CD4-positive, CD25-positive, alpha-beta regulatory T cell (primary cell): ENCODE measurements at regions not wholly inside any gene's neighbourhood (a gene's known extent, or its start where the extent isn't known, plus 50 kb on each side); places are given as distances from the start of the nearest gene placed in this dataset.

Source experiments
- ATAC-seq, 2 donors: fragments of 150-1000 bp; cut with Tn5 transposase; one replicate each; pipeline ENCODE4 v1.10.0; 2021; ENCODE audit warnings: low read depth in 2 of 2, moderate number of reproducible peaks in 2 of 2, moderate library complexity in 1 of 2
- DNase-seq, 3 donors: peaks; one replicate each; pipeline versions ENCODE4 v3.0.0 to v3.0.0-alpha.2; 2012 to 2022; ENCODE audit warnings: mixed read lengths in 1 of 3
- H3K27ac ChIP-seq: one replicate; pipeline ENCODE4 v1.7.0; 2013; ENCODE audit warnings: mild to moderate bottlenecking, low read length; ENCODE audit not compliant: insufficient read depth, poor library complexity, severe bottlenecking
- H3K27me3 ChIP-seq: one replicate; pipeline ENCODE4 v1.7.0; 2013; ENCODE audit warnings: low read length; ENCODE audit not compliant: control insufficient read depth, insufficient read depth
- H3K36me3 ChIP-seq: one replicate; pipeline ENCODE4 v1.7.0; 2013; ENCODE audit warnings: mild to moderate bottlenecking, low read length, moderate library complexity; ENCODE audit not compliant: control insufficient read depth, insufficient read depth
- H3K4me1 ChIP-seq: 2 replicates; pipeline ENCODE4 v1.7.0; 2013; ENCODE audit warnings: mild to moderate bottlenecking, low read length; ENCODE audit not compliant: insufficient read depth, control insufficient read depth, poor library complexity, severe bottlenecking
- H3K4me3 ChIP-seq: one replicate; pipeline ENCODE4 v1.7.0; 2013; ENCODE audit warnings: low read depth, mild to moderate bottlenecking, low read length, moderate library complexity
- H3K9me3 ChIP-seq, 2 experiments: 1 replicate in 1 of 2; 2 replicates in 1 of 2; pipeline ENCODE4 v1.7.0; 2013; ENCODE audit warnings: low read length in 2 of 2, mild to moderate bottlenecking in 1 of 2, moderate library complexity in 1 of 2; ENCODE audit not compliant: control insufficient read depth in 2 of 2
- H3K27ac Mint-ChIP-seq, 3 donors: one replicate each; pipeline ENCODE4 v1.8.0; 2020 to 2022; ENCODE audit warnings: mild to moderate bottlenecking in 3 of 3, mixed read lengths in 3 of 3, moderate library complexity in 2 of 3
- H3K27me3 Mint-ChIP-seq: one replicate; pipeline ENCODE4 v1.8.0; 2022; ENCODE audit warnings: mild to moderate bottlenecking, mixed read lengths
- H3K36me3 Mint-ChIP-seq: one replicate; pipeline ENCODE4 v1.8.0; 2020; ENCODE audit warnings: mixed read lengths
- H3K4me1 Mint-ChIP-seq, 4 donors: one replicate each; pipeline ENCODE4 v1.8.0; 2020 to 2022; ENCODE audit warnings: mixed read lengths in 4 of 4, mild to moderate bottlenecking in 1 of 4
- H3K4me3 Mint-ChIP-seq, 4 donors: one replicate each; pipeline ENCODE4 v1.8.0; 2020 to 2022; ENCODE audit warnings: mild to moderate bottlenecking in 4 of 4, mixed read lengths in 4 of 4, moderate library complexity in 3 of 4
- H3K9me3 Mint-ChIP-seq, 7 donors: one replicate each; pipeline ENCODE4 v1.8.0; 2020 to 2022; ENCODE audit warnings: mixed read lengths in 7 of 7, mild to moderate bottlenecking in 3 of 7, moderate library complexity in 2 of 7

- H3K9me3 Mint-ChIP-seq, result peaks cover 0 to 5% (median 0%) of the 10 kb centered on the region in 7 donors
- no peak overlapping the region for H3K4me3 Mint-ChIP-seq
- Histone ChIP-seq H3K27ac (no peak overlapping the region), H3K4me1 (no peaks in the 10 kb centered on the region), H3K4me3 (no peak overlapping the region), H3K36me3 (no peaks in the 10 kb centered on the region), H3K27me3 (no peaks in the 10 kb centered on the region), H3K9me3 (no peaks in the 10 kb centered on the region)
- H3K27ac Mint-ChIP-seq, result no peak overlapping the region
- DNase-seq (no peak), ATAC-seq (no peak)
- H3K36me3 Mint-ChIP-seq, result no peaks in the 10 kb centered on the region
- H3K27me3 Mint-ChIP-seq, result no peaks in the 10 kb centered on the region
- H3K4me1 Mint-ChIP-seq, result no peaks in the 10 kb centered on the region
These were observed 254.4 kb downstream of the NDUFS4 start for GRCh38 chr5:53814819-53815218.

GRCh38 chr5:53815471-53815870, 255.0 kb downstream of the NDUFS4 start:
- no peak for ATAC-seq
- Histone ChIP-seq H3K27me3 (no peaks in the 10 kb centered on the region), H3K4me1 (no peaks in the 10 kb centered on the region), H3K27ac (no peak overlapping the region), H3K9me3 (no peaks in the 10 kb centered on the region), H3K4me3 (no peak overlapping the region), H3K36me3 (no peaks in the 10 kb centered on the region)
- H3K9me3 Mint-ChIP-seq, result peaks cover 0 to 5% (median 0%) of the 10 kb centered on the region in 7 donors
- no peak overlapping the region for H3K4me3 Mint-ChIP-seq
- no peak overlapping the region for H3K27ac Mint-ChIP-seq
- DNase-seq, result no peak
- no peaks in the 10 kb centered on the region for H3K27me3 Mint-ChIP-seq
- H3K4me1 Mint-ChIP-seq, result no peaks in the 10 kb centered on the region
- no peaks in the 10 kb centered on the region for H3K36me3 Mint-ChIP-seq

DNA sequence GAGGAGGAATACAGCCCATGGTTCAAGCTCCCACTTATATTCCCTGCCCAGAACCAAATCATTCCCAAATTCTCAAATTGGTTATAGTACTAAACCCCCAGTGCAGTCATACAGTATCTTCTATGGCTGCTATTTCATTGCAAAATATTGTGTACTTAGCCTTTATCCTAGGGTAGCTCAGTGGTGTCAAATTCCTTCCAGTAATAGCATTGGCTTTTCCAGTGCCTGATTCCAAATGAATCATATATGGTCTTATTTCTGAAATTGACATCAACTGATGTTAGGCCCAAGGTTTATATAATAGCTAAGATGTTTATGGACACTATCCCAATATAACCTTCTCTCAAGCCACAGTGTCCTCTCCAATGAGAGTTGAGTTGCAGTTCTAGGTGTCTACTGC, 256.7 kb downstream of the NDUFS4 start:
- Histone ChIP-seq H3K27ac (no peak overlapping the region), H3K4me1 (no peaks in the 10 kb centered on the region), H3K4me3 (no peak overlapping the region), H3K36me3 (no peaks in the 10 kb centered on the region), H3K27me3 (no peaks in the 10 kb centered on the region), H3K9me3 (no peaks in the 10 kb centered on the region)
- no peaks in the 10 kb centered on the region for H3K4me1 Mint-ChIP-seq
- peaks cover 0 to 5% (median 0%) of the 10 kb centered on the region in 7 donors for H3K9me3 Mint-ChIP-seq
- H3K36me3 Mint-ChIP-seq, result no peaks in the 10 kb centered on the region
- H3K27me3 Mint-ChIP-seq, result no peaks in the 10 kb centered on the region
- no peak overlapping the region for H3K4me3 Mint-ChIP-seq
- DNase-seq, result no peak
- no peak overlapping the region for H3K27ac Mint-ChIP-seq
- ATAC-seq, result no peak

DNA sequence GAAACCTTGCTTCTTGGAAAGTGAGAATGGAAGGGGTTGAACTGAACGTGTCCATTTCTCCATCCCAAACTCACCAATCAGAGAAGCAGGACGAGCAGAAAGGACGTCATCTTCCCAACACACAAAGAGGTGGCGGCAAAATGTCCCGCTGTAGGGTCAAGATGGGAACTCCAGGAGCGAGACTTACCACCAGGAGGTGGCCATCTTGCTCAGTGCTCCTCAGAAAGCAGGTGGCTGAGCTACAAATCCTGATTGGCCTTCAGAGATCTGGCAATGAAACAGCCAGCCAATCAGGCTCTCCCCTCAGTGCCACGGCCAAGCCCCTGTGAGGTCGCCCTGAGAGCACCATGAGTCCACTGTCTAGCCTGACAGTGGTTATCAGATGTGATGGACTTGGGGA, 259.0 kb downstream of the NDUFS4 start:
- ATAC-seq, result no peak
- DNase-seq, result no peak
- H3K36me3 ChIP-seq, result no peaks in the 10 kb centered on the region
- no peak overlapping the region for H3K4me3 ChIP-seq
- Mint-ChIP-seq H3K4me3 (no peak overlapping the region), H3K4me1 (no peaks in the 10 kb centered on the region), H3K9me3 (peaks cover 0 to 3% (median 0%) of the 10 kb centered on the region in 7 donors), H3K27me3 (no peaks in the 10 kb centered on the region), H3K36me3 (no peaks in the 10 kb centered on the region), H3K27ac (no peak overlapping the region)
- no peaks in the 10 kb centered on the region for H3K27me3 ChIP-seq
- H3K4me1 ChIP-seq, result no peaks in the 10 kb centered on the region
- no peaks in the 10 kb centered on the region for H3K9me3 ChIP-seq
- H3K27ac ChIP-seq, result no peak overlapping the region

DNA sequence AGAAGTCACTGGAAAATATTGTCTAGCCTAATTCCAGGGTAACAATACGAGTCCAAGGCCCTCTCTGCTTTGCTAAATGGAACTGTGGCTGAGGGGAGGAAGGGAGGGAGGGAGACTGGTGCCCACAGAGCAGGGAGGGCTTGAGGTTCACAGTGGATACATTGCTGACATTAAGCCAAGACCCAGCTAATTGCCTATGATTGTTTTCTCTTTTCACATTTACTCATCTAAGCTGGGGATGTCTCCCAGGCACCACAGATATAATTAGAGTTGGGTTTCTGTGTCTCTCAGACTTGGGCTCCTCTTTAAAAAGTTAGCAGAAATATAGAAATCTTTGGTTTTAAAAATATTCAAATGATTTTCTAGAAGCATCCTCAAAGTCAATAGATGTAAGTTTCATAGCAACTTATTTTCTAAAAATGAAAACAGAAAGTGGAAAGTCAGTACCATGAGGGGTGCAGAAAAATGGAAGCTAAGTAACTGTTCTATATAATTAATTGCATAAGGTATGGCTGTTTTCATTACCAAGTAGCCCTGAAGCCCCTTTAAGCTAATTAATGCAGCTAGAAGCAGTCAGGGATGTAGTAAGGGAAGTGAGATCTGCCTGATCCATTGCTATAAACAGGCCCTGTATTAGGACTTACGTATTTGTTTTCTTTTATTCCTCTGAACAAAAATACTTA, 259.8 kb downstream of the NDUFS4 start:
- H3K27me3 Mint-ChIP-seq, result no peaks in the 10 kb centered on the region
- H3K27ac ChIP-seq, result no peak overlapping the region
- no peaks in the 10 kb centered on the region for H3K4me1 ChIP-seq
- no peaks in the 10 kb centered on the region for H3K36me3 ChIP-seq
- H3K36me3 Mint-ChIP-seq, result no peaks in the 10 kb centered on the region
- ATAC-seq (no peak), DNase-seq (no peak)
- no peaks in the 10 kb centered on the region for H3K9me3 ChIP-seq
- H3K4me1 Mint-ChIP-seq, result no peaks in the 10 kb centered on the region
- H3K9me3 Mint-ChIP-seq, result peaks cover 0 to 3% (median 0%) of the 10 kb centered on the region in 7 donors
- H3K27ac Mint-ChIP-seq, result no peak overlapping the region
- H3K27me3 ChIP-seq, result no peaks in the 10 kb centered on the region
- H3K4me3 ChIP-seq, result no peak overlapping the region
- H3K4me3 Mint-ChIP-seq, result no peak overlapping the region

- Mint-ChIP-seq H3K4me1 (no peaks in the 10 kb centered on the region), H3K4me3 (no peak overlapping the region), H3K9me3 (peaks cover 0 to 3% (median 0%) of the 10 kb centered on the region in 7 donors), H3K27ac (no peak overlapping the region), H3K36me3 (no peaks in the 10 kb centered on the region), H3K27me3 (no peaks in the 10 kb centered on the region)
- DNase-seq (no peak), ATAC-seq (no peak)
- Histone ChIP-seq H3K27ac (no peak overlapping the region), H3K27me3 (no peaks in the 10 kb centered on the region), H3K4me1 (no peaks in the 10 kb centered on the region), H3K36me3 (no peaks in the 10 kb centered on the region), H3K4me3 (no peak overlapping the region), H3K9me3 (no peaks in the 10 kb centered on the region)
These were observed 260.3 kb downstream of the NDUFS4 start for GRCh38 chr5:53820802-53821171.

DNA sequence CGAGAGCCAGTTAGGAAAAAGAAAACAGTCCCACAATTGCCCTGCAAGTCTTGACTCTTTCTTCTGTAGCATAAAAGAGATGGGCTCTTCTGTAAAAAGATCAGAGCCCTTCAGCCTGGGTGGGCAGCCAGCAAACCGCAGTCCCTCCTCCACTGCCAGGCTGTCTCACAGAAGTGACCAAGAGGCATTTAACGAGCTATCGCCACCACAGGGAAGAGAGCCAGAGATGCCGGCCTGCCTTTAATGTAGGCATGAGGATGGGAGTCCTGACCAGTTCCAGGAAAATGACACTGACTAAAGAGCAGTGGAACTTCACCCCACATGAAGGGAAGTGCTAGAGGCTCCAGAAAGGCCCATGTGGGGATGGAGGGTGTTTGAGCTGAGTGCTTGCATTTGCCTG, 264.6 kb downstream of the NDUFS4 start:
- peaks cover 0 to 5% (median 0%) of the 10 kb centered on the region in 7 donors for H3K9me3 Mint-ChIP-seq
- H3K4me1 Mint-ChIP-seq, result no peaks in the 10 kb centered on the region
- Histone ChIP-seq H3K27ac (no peak overlapping the region), H3K9me3 (no peaks in the 10 kb centered on the region), H3K36me3 (no peaks in the 10 kb centered on the region), H3K4me3 (no peak overlapping the region), H3K27me3 (no peaks in the 10 kb centered on the region), H3K4me1 (no peaks in the 10 kb centered on the region)
- H3K36me3 Mint-ChIP-seq, result no peaks in the 10 kb centered on the region
- no peak for DNase-seq
- ATAC-seq, result no peak
- H3K27ac Mint-ChIP-seq, result no peak overlapping the region
- H3K4me3 Mint-ChIP-seq, result no peak overlapping the region
- H3K27me3 Mint-ChIP-seq, result no peaks in the 10 kb centered on the region

GRCh38 chr5:53825926-53826325, 265.5 kb downstream of the NDUFS4 start:
- Mint-ChIP-seq H3K4me1 (no peaks in the 10 kb centered on the region), H3K27me3 (no peaks in the 10 kb centered on the region), H3K4me3 (no peak overlapping the region), H3K9me3 (peaks cover 0 to 5% (median 0%) of the 10 kb centered on the region in 7 donors), H3K36me3 (no peaks in the 10 kb centered on the region), H3K27ac (no peak overlapping the region)
- H3K4me1 ChIP-seq, result no peaks in the 10 kb centered on the region
- H3K36me3 ChIP-seq, result no peaks in the 10 kb centered on the region
- H3K9me3 ChIP-seq, result no peaks in the 10 kb centered on the region
- H3K4me3 ChIP-seq, result no peak overlapping the region
- ATAC-seq (no peak), DNase-seq (no peak)
- H3K27me3 ChIP-seq, result no peaks in the 10 kb centered on the region
- H3K27ac ChIP-seq, result no peak overlapping the region
